Brain microvascular endothelial cell (primary cell): ENCODE measurements at regions not wholly inside any gene's neighbourhood (a gene's known extent, or its start where the extent isn't known, plus 50 kb on each side); places are given as distances from the start of the nearest gene placed in this dataset.

Experiments used
- DNase-seq: peaks from one replicate; pipeline ENCODE4 v3.0.0-alpha.2; 2020
- H3K27ac ChIP-seq: fragments of 250-450 bp; sonication (Bioruptor Pico); 2 replicates; pipeline ENCODE4 v1.5.1; 2020; ENCODE audit warnings: mild to moderate bottlenecking, moderate library complexity
- H3K27me3 ChIP-seq: fragments of 250-450 bp; sonication (Bioruptor Pico); replicated peaks from 2 replicates; pipeline ENCODE4 v1.5.1; 2020; ENCODE audit warnings: mild to moderate bottlenecking
- H3K36me3 ChIP-seq: fragments of 250-450 bp; sonication (Bioruptor Pico); replicated peaks from 2 replicates; pipeline ENCODE4 v1.5.1; 2020; ENCODE audit warnings: mild to moderate bottlenecking
- H3K4me3 ChIP-seq: 2 replicates; pipeline ENCODE4 v1.5.1; 2011; ENCODE audit warnings: low read depth, mild to moderate bottlenecking, control low read depth, low read length, moderate library complexity
- in situ Hi-C: cut with HindIII; loops from 2 replicates; pipeline ENCODE4 v1.10.0; 2017; ENCODE audit warnings: low sequenced_read_pairs, low pct_ligation_motif_present
- TF ChIP-seq, protein P1 (sequence below): IDR thresholded peaks from 2 replicates; pipeline ENCODE4 v1.5.1; 2011; ENCODE audit warnings: low read depth, mild to moderate bottlenecking, moderate library complexity, low read length, control low read depth, inconsistent platforms; ENCODE audit errors: missing control alignments

DNA sequence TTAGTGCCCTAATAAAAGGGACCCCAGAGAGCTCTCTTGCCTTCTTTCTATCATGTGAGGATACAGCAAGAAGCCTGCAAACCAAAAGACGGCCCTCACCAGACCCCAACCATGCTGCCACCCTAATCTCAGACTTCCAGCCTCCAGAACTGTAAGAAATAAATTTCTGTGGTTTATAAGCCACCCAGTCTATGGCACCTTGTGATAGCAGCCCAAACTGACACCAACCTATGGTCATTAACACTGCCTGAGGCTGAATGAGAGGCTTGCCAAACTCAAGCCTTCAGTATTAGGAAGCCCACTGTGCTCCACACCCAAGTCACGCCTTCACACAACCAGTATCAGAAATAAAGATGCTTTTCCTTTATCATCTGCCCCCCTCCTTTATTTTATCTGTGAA is 127.3 kb upstream of the KLF3 start:
- TF ChIP-seq, protein P1, sequence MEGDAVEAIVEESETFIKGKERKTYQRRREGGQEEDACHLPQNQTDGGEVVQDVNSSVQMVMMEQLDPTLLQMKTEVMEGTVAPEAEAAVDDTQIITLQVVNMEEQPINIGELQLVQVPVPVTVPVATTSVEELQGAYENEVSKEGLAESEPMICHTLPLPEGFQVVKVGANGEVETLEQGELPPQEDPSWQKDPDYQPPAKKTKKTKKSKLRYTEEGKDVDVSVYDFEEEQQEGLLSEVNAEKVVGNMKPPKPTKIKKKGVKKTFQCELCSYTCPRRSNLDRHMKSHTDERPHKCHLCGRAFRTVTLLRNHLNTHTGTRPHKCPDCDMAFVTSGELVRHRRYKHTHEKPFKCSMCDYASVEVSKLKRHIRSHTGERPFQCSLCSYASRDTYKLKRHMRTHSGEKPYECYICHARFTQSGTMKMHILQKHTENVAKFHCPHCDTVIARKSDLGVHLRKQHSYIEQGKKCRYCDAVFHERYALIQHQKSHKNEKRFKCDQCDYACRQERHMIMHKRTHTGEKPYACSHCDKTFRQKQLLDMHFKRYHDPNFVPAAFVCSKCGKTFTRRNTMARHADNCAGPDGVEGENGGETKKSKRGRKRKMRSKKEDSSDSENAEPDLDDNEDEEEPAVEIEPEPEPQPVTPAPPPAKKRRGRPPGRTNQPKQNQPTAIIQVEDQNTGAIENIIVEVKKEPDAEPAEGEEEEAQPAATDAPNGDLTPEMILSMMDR, result no peak
- in situ Hi-C loops, result no loop called here
- Histone ChIP-seq H3K36me3 (no peaks in the 10 kb centered on the region), H3K27me3 (no peaks in the 10 kb centered on the region), H3K27ac (no peak overlapping the region), H3K4me3 (no peak overlapping the region)
- no peak for DNase-seq

DNA sequence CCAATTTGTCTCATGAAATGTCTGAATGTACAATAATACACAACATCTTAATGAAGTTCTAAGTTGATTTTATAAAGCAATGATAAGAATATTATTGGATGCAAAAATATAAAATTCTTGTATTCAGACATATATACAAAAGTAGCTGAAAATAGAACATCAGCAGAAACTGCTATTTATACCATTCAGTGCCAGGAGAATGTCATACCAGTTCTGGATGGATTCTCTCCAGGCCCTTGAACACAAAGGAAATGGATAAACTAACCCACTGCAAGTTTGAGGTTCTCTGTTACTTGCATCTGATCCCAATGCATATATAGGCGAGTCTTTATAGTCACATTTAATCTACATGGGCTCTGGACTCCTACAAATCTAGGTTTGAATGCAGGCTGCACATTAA is 126.3 kb upstream of the KLF3 start:
- DNase-seq, result no peak
- TF ChIP-seq, protein P1, result no peak

DNA sequence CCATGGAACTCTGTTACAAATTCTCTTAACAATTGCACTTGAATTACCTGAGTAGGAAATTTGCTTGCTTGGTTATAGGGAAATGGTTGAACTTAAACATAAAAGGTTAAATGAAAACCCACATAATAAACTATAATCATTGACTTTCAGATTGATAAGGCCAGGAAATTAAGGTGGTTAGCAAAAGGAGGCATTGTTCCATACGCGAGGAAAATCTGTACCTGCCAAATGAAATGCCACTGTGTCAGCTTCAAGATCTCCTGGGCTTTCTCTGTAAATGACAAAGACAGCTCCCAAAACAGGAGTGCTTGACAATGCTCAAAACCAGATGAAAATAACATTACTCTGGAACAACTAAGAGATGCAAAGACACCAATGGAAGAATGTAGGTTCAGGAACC is 125.5 kb upstream of the KLF3 start:
- no peaks in the 10 kb centered on the region for H3K36me3 ChIP-seq
- in situ Hi-C loops, result no loop called here
- no peak overlapping the region for H3K4me3 ChIP-seq
- no peak overlapping the region for H3K27ac ChIP-seq
- H3K27me3 ChIP-seq, result no peaks in the 10 kb centered on the region
- TF ChIP-seq, protein P1, result no peak
- no peak for DNase-seq

More for the DNA sequence above, 126.3 kb upstream of the KLF3 start:
- in situ Hi-C loops, result no loop called here
- no peaks in the 10 kb centered on the region for H3K36me3 ChIP-seq
- no peak overlapping the region for H3K4me3 ChIP-seq
- no peak overlapping the region for H3K27ac ChIP-seq
- H3K27me3 ChIP-seq, result no peaks in the 10 kb centered on the region

DNA sequence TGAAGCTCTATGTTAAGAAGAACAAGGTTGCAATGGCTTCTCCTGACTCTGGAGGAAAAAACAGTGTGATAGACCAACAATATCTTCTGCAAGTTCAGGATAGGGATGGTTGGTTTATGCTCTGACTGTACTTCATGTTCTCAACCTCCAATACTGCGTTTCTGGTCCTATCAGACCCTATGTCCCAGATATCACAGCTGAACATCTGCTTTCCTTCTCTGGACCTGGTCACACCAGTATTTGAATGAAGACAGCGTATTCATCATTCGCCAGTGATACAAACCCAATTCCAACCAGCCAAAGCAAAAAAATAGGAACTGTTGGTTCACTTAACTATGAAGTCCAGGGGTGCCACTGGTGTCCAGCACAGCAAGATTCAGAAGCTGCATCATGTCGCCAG is 124.5 kb upstream of the KLF3 start:
- no peaks in the 10 kb centered on the region for H3K27me3 ChIP-seq
- no peak overlapping the region for H3K4me3 ChIP-seq
- H3K27ac ChIP-seq, result no peak overlapping the region
- H3K36me3 ChIP-seq, result no peaks in the 10 kb centered on the region
- TF ChIP-seq, protein P1, result no peak
- DNase-seq, result no peak
- in situ Hi-C loops, result no loop called here

DNA sequence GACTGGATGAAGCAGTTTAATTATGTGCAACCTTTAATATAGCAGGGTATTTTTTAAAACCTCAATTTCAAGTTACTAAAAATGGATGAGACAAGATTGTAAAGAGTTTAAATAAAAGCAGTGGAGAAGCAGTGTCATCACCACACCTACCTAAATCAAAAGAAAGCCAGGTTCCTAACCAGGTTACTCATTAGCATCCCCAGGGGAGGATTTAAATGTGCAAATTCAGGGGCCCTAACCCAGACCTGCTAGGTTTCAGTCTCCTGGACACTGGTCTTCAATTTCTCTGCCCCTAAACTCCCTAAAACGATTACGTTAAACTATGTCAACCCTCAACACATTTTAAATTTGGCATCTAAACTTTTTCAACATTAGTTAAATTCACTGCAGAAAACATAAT is 116.9 kb upstream of the KLF3 start:
- H3K4me3 ChIP-seq, result no peak overlapping the region
- no peak for DNase-seq
- no peaks in the 10 kb centered on the region for H3K27me3 ChIP-seq
- H3K27ac ChIP-seq, result no peak overlapping the region
- no peaks in the 10 kb centered on the region for H3K36me3 ChIP-seq
- in situ Hi-C loops, result no loop called here
- TF ChIP-seq, protein P1, result no peak

DNA sequence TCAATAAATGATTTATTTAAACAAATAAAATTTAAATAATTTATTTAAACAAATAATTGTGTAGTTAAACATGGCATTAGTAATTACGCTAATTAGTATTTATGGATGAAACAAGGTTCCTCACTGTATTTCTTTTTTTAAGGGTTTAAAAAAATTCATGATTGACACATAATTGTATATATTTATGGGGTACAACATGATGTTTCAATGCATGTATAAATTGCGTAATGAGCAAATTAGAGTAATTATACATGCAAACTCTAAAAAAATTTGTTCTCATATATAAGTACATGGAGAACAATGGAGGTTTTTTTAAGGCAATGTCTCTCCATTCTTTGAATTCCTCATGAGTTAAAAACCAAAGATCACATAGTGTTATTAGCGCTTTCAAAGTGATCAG is 115.7 kb upstream of the KLF3 start:
- DNase-seq, result no peak
- TF ChIP-seq, protein P1, result no peak
- in situ Hi-C loops, result no loop called here
- Histone ChIP-seq H3K4me3 (no peak overlapping the region), H3K27me3 (no peaks in the 10 kb centered on the region), H3K27ac (no peak overlapping the region), H3K36me3 (no peaks in the 10 kb centered on the region)
